GM06990 (cell line): ENCODE measurements at regions not wholly inside any gene's neighbourhood (a gene's known extent, or its start where the extent isn't known, plus 50 kb on each side); places are given as distances from the start of the nearest gene placed in this dataset.

Experiments used
- DNase-seq: peaks from one replicate; pipeline ENCODE4 v3.0.0-alpha.2; 2011; ENCODE audit not compliant: insufficient read length; ENCODE audit errors: extremely low read depth
- H3K27me3 ChIP-seq: replicated peaks from 2 replicates; pipeline ENCODE4 v1.6.0; 2011; ENCODE audit warnings: low read length; ENCODE audit not compliant: control insufficient read depth, insufficient read depth
- H3K36me3 ChIP-seq: 2 replicates; pipeline ENCODE4 v1.5.1; 2011; ENCODE audit warnings: low read length; ENCODE audit not compliant: control insufficient read depth, insufficient read depth
- H3K4me3 ChIP-seq: replicated peaks from 2 replicates; pipeline ENCODE4 v1.5.1; 2011; ENCODE audit warnings: low read depth, mild to moderate bottlenecking, control low read depth, low read length
- CTCF ChIP-seq: IDR thresholded peaks from 2 replicates; pipeline ENCODE4 v1.5.1; 2011; ENCODE audit warnings: low read length, control low read depth, mild to moderate bottlenecking, inconsistent platforms; ENCODE audit not compliant: insufficient read depth, poor library complexity, severe bottlenecking

GRCh38 chr7:3243256-3243655 is 57.8 kb upstream of the SDK1 start:
- Histone ChIP-seq H3K36me3 (no peaks in the 10 kb centered on the region), H3K4me3 (no peak overlapping the region), H3K27me3 (no peaks in the 10 kb centered on the region; the same call in 1 of the 2 replicates)
- TF ChIP-seq CTCF = no peak
- no peak for DNase-seq

- H3K27me3 ChIP-seq = no peaks in the 10 kb centered on the region; the same call in 1 of the 2 replicates
- H3K36me3 ChIP-seq = no peaks in the 10 kb centered on the region
- no peak for TF ChIP-seq CTCF
- DNase-seq = no peak
- H3K4me3 ChIP-seq = no peak overlapping the region
These were observed 57.4 kb upstream of the SDK1 start for GRCh38 chr7:3243680-3244079.

GRCh38 chr7:3244241-3244814 is 56.7 kb upstream of the SDK1 start:
- Histone ChIP-seq H3K27me3 (no peaks in the 10 kb centered on the region; the same call in 1 of the 2 replicates), H3K4me3 (no peak overlapping the region), H3K36me3 (no peaks in the 10 kb centered on the region)
- DNase-seq = no peak
- TF ChIP-seq CTCF = no peak

- H3K36me3 ChIP-seq = no peaks in the 10 kb centered on the region
- no peaks in the 10 kb centered on the region; the same call in 1 of the 2 replicates for H3K27me3 ChIP-seq
- H3K4me3 ChIP-seq = no peak overlapping the region
- TF ChIP-seq CTCF = no peak
- no peak for DNase-seq
These were observed 56.0 kb upstream of the SDK1 start for GRCh38 chr7:3245077-3245476.

GRCh38 chr7:3245721-3246120 is 55.3 kb upstream of the SDK1 start:
- no peak for TF ChIP-seq CTCF
- Histone ChIP-seq H3K36me3 (no peaks in the 10 kb centered on the region), H3K27me3 (no peaks in the 10 kb centered on the region; the same call in 1 of the 2 replicates), H3K4me3 (no peak overlapping the region)
- no peak for DNase-seq

- DNase-seq = no peak
- no peak for TF ChIP-seq CTCF
- H3K4me3 ChIP-seq = no peak overlapping the region
- H3K27me3 ChIP-seq = no peaks in the 10 kb centered on the region; the same call in 1 of the 2 replicates
- no peaks in the 10 kb centered on the region for H3K36me3 ChIP-seq
These were observed 54.9 kb upstream of the SDK1 start for GRCh38 chr7:3246127-3246526.
